A172 (cell line): ENCODE measurements at regions not wholly inside any gene's neighbourhood (a gene's known extent, or its start where the extent isn't known, plus 50 kb on each side); places are given as distances from the start of the nearest gene placed in this dataset.

Source experiments
- DNase-seq: peaks from one replicate; pipeline ENCODE4 v3.0.0-alpha.2; 2015; ENCODE audit warnings: low spot score

DNA sequence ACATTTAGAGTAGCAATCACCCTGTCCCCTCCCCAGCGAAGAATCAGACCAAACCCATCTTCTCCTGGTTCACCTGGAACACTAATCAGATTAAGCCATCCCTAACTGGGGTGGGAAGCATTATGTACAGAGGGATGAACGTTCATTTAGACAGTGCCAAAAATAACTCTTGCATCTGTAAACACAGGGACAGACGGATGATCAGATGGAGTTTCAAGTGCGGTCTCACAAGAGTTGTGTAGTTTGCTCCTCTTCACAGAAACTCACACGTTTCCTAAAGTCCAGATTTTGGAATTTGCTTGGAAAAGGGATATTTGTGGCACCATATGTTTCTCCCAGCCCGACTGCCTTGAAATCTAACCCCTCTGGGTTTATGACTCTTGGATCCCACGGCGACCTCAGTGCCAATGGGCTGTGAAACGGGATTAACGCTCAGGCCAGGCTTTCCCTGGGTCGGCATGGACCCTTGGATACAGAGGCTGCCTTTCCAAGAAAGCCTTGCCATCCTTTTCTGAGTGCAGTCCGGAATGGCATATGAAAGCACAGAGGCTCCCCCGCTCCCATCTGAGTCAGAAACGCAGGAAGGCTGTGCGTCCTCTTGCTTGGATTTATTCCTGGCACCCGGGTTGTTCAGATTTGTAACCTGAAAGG is 293.2 kb upstream of the HABP2 start:
- no peak for DNase-seq

DNA sequence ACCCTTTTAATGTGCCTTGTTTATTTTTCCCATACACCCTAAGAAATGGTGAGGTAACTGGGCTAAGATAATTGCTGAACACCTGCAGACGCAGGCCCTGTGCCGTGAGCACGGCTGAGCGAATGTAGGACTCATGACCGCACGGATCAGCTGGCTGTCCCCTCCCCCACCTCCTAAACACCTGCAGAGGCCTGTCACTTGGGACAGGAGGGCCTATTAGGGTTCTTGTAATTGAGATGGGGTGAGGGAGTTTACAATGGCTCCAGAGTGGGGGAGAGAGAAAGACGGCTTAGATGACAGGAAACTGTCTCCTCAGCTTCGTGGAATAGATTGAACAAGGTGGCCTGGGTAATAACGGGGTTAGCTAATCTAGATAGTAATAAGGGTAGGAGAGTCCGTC is 291.7 kb upstream of the HABP2 start:
- DNase-seq = no peak

DNA sequence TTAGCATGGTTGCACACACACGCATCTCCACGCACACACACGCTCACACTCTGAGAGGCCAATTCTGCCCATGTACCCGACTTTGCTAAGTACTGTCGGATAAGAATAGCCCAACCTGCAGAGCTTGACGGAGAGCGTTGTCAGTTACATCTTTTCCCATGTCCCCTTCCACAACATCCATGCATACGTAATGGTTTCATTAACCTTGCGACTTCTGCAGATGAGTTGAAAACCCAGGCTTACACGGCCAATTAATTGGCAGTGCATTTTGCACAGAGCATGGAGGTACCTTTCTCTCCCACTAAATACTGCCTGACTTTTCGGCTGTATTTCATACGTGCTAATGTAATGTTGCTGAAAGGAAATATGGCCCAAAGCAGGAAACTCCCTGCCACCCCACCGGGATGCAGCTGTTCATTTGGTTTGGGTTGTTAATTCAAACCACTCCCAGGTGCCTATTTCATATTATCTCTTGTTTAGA is 291.2 kb upstream of the HABP2 start:
- DNase-seq = no peak

DNA sequence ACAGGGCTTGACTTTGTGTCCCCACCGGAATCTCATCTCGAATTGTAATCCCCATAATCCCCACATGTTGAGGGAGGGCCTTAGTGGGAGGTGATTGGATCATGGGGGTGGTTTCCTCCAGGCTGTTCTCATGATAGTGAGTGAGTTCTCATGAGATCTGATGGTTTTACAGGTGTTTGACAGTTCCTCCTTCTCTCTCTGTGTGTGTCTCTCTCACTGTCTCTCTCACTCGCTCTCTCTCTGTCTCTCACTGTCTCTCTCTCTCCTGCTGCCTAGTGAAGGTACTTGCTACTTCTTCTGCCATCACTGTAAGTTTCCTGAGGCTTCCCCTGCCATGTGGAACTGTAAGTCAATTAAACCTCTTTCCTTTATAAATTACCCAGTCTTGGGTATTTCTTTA is 289.8 kb upstream of the HABP2 start:
- no peak for DNase-seq

DNA sequence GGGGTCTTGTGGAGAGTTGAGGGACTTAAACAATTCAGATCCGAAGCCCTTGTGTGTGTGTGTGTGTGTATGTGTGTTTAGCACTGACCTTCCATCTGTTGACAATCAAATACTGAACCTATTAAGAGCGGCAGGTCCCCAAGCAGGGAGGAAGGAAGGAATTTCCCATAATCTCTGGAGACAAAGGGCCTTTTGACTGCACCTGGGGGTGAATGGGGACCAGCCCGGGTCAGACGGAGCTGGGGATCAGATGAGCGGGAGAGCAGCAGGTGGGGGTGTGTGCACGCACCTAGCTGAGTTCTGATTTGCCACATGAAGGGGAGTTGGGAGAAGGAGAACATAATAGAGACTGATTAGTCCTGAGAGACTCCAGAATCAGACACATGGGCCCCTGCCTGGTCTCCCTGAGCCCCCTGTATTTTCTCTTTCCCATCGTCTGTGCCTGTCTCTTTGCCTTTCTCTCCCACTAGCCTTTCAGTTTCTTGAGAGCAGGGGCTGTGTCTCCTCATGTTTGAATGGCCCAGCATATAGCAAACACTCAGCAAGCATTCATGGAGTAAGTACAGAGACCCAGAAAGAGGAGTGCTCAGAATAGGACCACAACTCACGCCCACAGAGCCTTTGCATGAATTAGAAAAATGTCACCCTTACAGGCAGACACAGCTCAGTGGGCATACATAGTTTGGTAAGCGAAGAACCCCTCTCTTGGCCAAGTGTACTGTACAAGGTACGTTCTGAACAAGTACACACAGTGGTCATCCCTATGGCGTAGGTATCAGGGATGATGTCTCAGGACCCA is 288.3 kb upstream of the HABP2 start:
- no peak for DNase-seq

DNA sequence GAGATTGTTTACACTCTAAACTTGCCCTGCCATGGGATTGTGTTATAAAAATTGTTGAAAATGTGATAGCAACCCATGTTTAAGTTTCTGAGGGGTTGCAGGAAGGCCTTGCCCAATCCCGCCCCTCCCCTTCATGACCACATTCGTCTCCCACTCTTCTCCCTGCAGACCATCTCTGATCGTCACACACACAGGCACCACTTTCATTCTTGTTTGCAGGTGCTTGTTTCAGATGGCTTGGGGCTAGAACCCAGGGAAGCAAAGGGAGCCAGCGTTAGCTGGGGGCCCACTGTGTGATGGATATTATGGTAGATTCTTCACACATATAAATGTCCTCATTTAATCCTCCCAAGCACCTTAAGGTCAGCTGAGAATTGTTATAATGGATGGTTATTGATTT is 286.7 kb upstream of the HABP2 start:
- no peak for DNase-seq

DNA sequence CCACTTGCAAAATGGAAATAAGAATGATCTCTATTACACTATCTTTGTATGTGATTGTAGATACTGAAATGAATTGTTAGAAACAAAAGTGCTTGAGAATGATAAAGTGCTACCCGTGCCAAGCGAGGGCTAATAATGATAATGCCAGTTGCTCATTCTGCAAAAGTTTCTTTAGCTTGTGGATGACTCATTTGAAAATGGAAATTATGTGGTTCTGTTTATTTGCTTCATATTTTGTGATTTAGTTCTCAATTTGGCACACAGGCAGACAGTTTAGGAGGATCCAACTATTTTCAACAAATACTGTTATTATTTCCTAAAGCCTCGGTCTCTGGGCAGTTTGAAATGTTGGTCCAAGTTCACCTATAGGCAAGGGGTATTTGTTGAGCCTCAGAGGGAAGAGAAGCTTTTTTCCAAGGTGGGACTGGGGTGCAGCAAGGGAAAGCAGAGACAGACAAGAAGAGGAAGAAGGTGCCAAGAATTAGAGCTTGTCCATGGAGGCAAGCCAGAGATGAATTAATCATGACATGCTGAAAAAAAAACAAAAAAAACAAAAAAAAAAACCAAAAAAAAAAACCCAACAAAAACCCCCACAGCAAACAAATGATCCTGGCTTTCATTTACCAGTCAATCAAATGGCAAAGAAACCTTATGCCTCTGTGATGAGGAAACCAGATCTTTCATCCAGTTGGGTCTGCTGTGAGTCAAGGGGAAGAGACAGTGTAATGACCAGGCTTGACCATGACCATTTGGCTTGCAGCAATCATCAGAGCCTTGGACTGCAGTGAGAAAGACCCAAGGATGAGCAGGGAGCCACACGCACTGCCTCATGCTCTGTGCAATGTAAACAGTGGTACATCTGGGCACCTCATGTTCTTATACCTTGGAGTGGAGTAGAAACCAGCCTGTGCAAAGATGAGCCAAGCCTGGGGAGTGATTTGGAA is 285.0 kb upstream of the HABP2 start:
- no peak for DNase-seq

DNA sequence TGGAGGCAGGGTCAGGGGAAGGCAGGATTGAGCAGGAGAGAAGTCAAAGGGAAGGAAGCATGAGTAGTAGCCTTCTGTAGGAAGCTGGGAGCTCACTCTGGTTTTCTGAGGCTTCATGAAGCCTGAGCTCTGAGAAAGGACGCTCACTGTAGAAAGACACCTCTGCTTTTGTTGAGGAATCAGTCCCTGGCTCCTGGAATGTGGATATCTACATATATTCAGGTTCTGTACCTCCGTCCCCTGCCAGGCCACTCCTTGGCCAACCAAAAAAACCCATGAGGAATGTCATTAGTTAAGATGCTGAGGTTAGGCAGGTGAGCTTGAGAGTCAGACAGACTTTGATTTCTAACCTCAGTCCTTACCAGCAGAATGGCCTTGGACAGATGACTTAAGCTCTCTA is 283.5 kb upstream of the HABP2 start:
- DNase-seq = no peak

DNA sequence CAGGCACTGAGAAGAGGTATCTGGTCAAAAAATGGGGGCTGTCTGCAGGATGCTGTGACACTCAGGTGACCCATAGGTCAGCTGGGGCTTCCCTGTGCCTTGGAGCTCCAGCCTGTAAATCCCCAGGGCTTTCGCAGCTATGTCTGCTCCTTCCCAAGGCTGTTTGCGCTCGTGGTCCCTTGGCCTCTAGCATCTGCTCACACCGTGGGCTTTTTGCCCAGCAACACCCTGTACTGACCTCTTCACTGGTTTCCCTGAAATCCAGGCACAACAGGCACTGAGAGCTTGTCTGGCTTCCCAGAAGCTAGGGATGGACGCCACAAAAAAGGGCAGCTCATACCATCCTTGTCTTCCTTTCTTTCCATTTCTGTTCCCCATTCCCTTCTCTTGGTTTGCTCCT is 280.3 kb upstream of the HABP2 start:
- no peak for DNase-seq

DNA sequence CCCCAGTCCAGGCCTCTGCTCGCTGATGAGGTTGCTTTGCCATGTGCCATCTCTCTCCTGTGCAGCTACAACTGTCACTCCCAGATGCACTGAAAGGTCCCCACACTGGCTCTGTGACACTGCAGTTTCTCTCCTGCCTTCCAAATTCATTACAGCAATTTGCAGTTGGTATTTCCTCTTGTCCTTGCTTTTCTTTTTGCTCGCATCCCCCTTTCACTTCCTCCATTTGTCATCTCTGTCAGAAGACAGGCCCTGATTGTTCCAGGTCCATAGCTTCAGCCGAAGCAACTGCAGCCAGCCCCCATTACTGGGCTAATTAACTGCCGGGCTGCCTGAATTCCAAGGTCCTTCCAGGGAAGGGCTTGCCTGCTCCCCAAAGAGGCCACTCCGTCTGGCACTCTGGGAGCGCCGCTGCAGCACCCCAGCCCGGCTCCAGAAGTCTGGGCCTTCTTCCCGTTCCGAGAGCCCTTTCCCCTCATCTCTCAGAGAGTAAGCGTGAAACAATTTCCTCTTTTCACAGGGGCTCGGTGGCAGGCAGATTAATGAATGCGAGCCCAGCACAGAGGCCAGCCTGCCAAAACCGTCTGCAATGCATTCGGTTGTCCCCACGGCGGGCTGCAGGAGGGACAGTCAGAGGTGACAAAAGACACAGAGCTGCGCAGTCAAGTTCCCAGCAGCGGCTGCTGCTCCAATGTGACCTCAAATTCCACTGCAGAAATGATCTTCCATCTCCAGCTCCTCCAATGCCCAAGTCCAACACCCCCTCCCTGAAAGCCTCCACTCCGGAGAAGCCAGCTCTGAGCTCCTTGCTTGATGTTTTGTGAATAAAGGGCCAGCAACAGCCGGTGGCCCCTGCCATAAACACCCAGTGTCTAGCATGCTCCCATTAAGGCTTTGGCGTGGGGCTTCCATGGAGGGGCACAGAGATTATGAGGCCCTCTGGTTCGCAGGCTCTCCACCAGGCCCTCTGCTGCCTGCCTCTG is 279.4 kb upstream of the HABP2 start:
- DNase-seq = no peak

DNA sequence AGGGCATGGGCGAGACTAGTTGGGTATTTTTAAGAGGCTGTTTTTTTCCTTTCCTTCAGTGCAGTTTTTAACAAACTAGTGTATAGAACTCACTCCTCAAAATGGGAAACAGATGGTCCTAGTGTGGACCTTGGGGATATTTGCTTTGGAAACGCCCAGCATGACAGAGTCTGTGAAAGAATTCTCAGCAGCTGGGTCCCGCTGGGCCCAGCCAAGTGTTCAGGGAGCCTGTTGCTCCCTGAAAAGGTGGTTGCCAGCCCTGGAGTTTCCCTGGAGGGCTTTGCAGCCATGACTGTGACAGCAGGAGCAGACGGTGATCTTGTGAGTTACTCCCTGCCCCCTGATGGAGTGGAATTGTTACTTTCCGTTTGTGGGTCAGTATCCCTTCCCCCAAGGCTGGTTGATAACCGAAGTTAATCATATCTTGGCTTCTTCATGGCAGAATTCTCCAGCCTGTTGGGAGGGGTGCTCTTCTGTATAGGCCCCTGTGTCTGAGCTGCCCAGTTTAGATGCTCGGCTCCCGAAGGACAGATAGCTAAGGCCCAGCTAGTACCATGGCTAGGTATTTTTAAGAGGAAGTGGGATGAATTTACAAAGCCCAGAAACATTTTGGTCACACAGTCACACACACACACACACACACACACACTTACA is 278.6 kb upstream of the HABP2 start:
- no peak for DNase-seq

DNA sequence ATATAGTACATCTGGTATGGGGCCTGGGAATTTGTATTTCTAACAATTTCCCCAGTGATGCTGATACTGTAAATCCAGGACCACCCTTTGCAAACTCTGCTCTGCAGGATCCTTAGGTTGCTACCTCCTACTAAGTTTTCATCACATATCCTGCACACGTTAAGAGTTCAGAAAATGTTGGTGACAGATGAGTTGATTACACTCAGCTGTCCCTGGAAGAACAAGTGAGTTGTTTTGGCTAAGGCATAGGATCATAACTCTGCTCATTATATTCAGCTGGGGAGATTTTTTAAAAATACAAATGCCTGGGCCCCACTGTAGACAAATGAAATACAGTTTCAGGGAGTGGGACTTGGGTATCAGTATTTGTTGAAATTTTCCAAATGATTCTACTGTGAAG is 274.6 kb upstream of the HABP2 start:
- DNase-seq = no peak

DNA sequence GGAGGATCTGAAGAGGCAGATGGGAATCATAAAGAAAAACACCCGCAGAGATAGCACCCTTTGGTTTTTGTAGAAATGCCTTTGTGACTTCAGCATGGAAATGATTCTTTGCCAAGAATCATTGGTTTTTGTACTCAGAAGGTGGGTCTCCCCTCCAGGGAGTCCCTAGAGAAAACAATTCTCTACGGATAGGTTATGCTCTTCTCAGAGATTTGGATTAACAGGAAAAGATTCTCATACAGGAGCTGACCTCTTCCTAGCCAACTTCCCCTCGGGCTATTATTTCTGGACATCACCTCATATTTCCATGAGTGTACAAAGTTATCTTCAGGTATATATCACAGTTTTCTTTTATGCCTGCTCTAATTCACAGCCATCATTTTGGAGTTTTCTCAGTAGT is 274.2 kb upstream of the HABP2 start:
- no peak for DNase-seq

DNA sequence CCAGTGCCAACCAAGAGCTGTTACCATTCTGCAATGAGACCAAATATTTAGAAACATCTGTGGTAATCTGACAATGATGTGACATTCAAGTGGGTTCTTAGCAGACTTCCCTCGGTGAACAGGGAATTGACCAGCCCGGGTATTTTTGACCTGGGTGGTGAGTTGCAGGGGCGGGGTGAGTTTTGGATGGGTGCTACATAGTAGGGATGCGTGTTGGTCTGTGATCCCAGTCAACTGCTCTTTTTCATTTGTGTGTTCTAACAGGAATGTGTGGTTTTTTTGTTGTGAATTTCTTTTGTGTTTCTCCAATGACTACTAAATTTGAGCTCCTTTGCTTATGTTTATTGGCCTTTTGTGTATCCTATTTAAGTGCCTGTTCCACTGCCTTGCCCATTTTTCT is 273.6 kb upstream of the HABP2 start:
- no peak for DNase-seq

DNA sequence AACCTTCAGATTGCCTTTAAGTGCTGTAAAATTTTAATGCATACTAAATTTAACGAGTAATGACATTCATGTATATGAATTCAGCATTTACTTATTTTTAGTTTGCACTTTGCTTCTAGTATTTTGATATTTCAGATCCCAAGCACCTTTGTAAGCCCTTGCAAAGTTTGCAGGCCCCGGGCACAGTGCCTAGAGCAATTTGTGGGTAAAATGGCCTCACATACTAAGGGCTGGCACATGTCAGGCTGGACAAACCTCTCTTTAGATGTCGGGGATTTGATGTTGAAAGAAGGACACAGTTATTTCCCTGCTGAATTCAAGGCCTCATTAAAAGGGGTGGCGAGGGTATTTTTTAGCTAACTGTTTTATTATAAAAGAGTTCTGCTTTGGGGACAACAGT is 270.3 kb upstream of the HABP2 start:
- DNase-seq = no peak

DNA sequence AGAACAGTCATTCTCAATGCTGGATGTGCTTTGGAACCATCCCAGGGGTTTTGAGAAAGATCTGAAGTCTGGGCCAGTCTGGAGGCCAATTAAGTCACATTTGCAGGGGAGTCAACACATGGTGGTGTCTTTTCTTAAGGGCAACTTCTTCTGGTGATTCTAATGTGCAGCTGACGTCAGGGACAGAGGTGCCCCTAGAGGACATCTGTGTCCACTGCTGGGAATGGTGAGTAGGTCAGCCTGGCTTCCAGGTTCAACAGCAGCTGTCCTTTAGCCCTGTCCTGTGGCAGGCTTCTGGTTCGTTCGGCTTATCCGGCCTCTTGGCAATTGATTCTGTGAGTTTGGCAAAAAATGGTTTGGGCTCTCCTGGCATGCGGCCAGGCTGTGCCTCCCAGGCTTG is 269.7 kb upstream of the HABP2 start:
- no peak for DNase-seq

DNA sequence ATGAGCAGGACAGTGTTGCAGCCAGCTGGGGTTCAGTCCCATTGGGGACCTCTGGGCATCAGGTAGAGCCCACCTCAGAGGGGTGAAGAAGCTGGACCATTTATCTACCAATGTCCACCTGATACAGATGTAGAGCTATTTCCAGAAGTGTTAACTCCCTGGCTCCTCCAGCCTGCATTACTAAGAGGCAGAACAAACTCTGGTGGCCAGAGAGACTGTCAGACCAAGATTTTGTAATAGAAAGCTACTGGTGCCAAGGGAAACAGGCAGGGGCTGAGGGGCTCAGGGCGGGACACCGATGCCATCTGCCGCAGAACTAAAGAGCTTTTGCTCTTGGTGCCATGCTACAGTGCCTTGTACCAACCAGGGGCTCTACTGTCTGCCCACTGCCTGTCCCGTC is 268.2 kb upstream of the HABP2 start:
- DNase-seq = no peak

DNA sequence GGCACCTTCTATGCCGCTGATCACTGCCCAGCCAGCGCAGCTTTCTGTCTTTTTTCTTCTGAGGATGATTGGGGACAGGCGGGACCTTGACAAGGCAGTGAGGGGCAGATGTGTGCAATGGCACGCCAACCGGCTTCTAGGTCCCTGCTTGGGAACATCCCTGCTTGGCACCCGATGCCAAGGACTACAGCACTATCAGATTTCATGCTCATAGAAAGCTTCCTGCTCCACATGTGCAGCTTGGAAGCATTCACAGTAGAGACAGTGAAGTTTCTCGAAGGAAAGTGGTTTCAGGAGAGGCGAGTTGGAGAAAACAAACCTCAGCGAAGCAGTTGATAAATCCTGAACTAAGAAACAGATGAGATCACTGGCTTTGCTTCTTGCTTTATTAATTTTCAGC is 267.5 kb upstream of the HABP2 start:
- no peak for DNase-seq

DNA sequence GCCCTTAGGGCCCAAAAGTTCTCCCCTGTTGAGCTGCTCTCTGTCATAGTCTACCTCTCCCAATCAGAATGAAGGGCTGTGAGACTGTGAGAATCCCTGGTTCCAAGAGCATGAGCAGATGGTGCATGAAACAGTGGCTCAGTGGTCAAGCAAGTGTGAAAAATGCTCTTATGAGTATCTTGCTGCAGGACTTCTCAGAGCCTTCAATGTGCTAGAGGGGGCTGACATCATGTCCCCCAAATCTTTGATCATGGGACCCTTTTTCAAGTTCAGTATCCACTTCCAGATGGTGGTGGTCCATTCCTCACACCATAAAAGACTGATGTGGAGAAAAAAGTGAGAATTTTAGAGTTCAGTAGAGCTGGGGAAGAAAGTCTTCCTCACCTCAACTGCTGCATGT is 265.3 kb upstream of the HABP2 start:
- DNase-seq = no peak

DNA sequence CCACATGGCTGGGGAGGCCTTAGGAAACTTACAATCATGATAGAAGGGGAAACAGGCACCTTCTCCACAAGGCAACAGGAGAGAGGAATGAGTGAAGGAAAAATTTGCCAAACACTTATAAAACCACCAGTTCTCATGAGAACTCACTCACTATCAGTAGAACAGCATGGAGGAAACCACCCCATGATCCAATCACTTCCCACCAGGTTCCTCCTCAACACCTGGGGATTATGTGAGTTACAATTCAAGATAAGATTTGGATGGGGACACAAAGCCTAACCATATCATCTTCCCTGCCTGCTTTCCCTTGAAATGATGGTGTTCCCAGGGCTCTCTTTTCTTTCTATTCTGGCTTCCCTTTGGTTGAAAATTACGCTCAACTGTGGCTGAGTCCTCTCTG is 262.7 kb upstream of the HABP2 start:
- no peak for DNase-seq

DNA sequence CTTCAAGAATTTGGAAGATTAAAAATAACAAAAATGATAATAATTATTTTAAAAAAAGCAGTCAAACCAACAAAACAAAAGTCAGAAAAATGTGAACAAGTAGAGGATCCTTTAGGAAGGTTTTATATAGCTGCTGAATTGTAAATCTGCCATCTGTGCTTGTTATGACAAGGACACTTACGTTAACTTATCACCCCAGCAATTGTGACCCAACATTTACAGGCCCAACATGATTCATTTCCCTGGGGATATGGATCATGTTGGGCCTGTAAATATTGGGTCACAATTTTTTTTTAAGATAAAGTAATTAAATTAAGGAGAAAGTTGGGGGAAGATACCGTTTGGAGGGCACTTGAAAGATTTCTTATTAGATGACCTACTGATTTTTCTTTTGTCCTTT is 261.4 kb upstream of the HABP2 start:
- DNase-seq = no peak
